GM19043 (cell line): ENCODE measurements at regions not wholly inside any gene's neighbourhood (a gene's known extent, or its start where the extent isn't known, plus 50 kb on each side); places are given as distances from the start of the nearest gene placed in this dataset.

Source experiments
- ATAC-seq: cut with Tn5 transposase; IDR thresholded peaks from one replicate; pipeline ENCODE4 v1.9.1; 2021; ENCODE audit warnings: low read depth; ENCODE audit not compliant: unreplicated experiment

DNA sequence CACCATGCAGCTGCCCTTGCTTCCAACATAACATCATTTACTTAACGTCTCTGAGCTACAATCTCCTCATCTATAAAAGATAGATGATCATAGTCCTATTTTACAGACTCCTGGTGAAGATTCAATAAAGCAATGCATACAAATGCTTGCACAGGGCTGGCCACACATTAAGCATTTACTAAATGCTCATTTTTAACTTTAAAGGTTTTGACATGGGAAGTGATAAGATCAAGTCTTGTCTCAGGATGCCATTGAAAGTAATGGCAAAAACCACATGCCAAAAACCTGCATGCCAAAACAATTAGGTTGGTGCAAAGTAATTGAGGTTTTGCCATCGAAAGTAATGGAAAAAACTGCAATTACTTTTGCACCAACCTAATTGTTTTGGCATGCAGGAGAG lies 181.2 kb upstream of the ADRA1B start:
- no peak for ATAC-seq

DNA sequence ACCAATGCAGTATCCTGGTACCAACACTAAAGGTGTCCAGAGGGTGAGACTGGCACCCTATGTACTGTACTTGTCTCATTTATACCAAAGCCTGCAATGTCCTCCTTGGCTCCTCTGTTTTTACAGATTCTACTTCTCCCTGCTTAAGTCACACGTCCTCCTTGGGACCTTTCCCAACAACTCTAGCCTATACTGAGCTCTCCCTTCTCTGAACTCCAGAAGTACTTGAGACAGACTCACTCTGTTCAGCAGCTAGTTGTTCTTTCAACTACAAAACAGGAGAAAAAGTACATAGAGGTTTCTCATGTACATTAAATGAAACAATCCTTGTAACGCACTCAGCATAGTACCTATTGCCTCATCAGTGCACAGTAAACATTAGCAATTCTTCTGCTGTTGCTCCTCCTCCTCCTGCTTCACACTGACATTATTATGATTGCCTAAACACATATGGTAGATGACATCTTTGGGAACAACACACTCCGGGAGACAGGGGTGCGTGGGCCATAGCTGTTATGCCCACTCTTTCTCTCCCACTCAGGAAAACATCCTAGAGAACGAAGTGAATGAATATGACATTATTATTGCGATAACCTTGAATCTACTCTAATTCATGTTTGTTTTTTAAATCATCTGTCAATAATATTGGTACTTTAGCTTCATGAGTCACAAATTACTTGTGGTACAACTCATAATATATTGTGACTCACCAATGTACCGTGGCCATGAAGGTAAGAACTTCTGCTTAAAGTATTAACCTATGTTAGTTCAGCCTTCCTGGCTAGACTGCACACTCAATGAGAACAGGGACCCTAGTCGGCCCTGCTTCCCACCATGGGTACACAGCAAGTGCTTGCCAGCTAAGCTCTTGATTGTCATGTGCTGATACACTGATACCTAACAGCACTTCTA lies 180.3 kb upstream of the ADRA1B start:
- no peak for ATAC-seq

DNA sequence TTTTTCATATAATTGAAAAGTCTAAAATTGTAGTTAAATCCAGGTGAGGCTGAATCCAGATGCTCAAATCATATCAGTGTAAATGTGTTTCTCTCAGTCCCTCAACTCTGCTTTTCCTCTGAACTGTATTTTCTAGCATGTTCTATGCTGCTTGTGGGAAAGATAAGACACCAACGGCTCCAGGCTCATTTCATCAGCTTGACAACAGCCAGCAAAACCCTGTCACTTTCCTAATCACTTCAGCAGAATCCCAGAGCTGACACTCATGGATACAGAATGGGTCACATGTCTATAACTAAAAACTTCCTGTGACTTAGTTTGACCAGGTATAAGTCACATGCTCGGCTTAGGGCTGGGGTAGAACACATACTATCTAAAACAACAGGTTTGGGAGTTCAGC lies 179.4 kb upstream of the ADRA1B start:
- no peak for ATAC-seq

DNA sequence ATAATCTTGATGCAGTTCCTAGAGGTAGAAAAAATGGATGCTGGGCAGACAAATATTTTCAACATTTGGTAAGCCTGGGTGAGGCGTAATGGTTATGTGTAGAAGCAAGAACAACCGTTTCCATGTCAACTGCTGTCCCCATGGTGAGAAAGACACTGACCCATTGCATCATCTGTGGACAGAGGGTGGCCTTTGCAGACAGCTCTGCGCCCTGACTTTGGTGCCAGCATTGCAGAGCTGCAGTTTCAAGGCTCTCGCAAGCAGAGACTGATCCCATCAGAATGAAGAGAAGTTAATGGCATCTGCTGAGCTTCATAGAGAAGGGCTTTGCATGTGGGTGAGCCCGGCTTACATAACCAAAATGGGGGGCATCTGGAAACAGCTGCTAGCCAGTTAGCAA lies 179.0 kb upstream of the ADRA1B start:
- no peak for ATAC-seq

DNA sequence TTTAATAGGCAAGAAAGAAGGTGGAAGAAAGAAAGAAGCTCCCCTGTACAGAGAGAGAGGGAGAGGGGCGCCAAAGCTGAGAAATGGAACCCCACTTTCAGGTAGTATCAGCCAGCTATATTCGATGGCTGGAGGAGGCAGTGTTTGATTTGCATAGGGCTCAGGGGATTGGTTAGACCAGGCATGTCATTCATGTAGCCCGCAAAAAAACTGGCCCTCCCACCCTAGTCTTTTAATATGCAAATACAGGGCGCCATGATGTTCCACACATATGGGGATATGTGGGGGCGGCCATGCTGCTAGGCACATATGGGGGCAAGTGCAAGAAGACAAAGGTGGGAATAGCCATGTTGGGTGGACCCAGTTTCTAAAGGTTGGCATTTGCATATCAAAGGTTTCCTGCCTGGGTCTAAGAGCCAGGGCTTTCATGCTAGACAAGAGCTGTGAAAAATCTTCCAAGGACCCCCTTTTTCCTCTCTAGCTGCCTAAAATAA lies 174.4 kb upstream of the ADRA1B start:
- ATAC-seq: no peak

DNA sequence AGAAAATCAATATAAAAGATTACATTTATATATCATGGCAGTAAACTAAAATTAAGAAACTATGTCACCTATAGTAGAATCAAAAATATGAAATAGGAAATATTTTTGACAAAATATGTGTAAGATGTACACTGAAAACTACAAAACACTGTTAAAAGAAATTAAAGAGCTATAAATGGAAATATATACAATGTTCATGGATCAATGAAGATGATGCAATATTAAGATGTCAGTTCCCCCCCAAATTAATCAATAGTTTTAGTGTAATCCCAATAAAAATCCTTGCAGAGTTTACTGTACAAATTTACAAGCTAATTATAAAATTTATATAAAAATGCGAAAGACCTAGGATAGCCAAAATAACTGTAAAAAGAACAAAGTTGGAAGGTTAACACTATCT lies 173.0 kb upstream of the ADRA1B start:
- ATAC-seq: no peak

DNA sequence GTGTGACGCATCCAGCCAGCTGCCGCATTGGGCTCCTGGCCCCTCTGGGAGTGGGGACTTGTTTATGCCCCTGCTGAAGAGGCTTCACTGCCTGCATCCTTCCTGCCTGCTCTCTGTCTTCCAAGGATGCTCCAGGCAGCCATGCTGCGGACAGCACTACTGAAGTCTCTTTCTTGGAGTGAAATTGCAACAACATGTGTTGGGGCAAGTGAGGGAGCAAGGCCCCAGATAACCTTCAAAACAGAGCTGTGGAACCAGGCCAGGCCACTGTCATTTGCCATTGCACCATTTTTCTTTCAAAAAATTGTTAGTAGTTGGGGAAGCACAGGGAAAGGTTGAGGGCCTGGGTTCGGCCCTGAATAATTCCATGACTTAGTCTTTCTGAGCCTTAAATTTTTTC lies 169.6 kb upstream of the ADRA1B start:
- no peak for ATAC-seq

DNA sequence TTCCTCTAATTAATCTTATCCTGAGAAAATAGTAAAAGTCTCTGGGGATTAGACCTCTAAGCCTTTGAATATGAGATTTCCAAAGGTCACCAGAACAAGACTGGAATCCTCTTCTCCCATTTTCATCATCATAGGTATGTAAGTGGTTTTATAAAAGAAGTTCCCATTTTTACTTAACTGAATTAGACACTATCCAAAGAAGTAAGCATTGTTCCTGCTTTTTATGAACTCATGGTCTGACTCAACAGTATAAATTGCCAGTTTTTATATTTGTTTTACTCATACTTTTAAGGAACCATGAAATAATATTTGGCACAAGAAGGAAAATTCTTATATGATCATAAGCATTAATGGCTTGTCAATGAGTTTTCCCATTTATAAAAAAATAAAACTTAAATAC lies 167.1 kb upstream of the ADRA1B start:
- ATAC-seq: no peak

DNA sequence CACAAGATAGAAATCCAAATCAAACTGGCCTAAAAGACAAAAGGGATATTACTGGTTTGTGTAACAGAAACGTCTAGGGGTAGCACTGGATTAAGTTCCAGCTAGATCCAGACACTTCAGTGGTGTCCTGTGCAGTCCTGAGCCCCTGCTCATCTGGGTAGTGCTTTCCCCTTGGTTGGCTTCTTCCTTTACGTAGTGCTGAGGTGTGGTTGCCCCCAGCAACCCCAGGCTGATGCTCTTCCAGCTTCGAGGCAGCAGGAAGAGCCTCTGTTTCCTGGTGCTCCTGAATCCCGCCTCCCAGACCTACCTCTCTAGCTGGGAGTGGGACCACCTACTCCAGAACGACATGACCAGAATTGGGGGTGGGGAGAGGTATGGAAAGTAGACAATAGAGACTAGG lies 166.1 kb upstream of the ADRA1B start:
- no peak for ATAC-seq

DNA sequence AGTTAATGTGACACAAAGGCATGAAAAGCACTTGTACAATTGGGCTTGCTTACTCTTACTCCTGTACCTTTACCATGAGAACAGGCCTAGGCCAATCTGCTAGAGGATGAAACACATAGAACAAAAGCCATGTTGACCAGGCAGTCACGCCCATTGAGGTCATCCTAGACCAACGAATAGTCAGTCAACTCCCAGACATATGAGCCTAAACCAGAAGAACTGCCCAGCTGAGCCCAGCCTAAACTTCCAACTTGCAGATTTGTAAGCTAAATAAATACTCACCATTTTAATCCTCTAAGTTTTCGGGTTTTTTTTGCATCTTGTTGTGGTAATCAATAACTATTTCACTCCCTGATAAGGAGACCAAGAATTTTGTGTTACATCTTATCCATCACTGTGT lies 164.8 kb upstream of the ADRA1B start:
- ATAC-seq: no peak

DNA sequence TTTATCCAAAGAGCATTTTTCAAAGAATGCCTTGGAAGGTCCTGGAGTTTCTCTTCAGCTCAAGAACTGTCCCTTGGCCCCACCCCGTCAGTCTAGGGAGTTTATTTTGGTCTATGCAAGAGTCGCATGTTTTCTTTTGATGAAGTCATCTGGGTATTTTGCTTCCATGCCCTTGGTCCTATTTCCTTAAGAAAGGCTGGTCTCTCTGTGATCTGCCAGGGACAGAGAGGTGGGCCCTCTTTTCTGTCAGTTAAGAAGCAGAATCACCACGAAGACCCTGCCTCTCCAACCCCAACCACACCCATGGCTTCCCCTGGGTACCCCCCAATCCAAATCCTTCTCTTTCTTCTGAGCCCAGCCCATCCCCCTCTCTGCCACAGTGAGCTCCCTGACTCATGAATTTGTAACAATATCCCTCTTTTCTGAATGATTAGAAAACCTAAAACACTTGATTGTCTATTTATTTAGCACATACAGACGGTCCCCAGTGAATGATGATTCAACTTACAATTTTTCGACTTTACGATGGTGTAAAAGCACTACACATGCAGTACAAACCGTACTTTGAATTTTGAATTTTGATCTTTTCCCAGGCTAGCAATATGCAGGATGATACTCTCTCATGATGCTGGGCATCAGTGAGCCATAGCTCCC lies 163.5 kb upstream of the ADRA1B start:
- no peak for ATAC-seq

DNA sequence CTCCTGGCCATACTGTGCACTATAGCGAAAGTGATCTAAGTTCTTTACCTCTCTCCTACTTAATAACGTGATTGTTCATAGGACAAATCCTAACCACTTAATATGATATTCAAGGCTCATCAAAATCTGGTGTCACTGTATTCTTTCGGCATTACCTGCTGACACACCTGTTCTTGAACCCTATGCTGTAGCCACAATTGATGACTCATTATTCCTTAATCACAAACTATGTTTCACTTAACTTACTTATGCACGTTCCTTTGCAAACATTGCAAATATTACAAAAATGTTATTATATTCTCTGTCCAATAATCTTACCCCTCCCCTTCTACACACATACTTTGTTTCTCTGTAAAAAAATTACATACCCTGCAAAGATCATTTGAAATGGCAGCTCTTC lies 158.1 kb upstream of the ADRA1B start:
- no peak for ATAC-seq

DNA sequence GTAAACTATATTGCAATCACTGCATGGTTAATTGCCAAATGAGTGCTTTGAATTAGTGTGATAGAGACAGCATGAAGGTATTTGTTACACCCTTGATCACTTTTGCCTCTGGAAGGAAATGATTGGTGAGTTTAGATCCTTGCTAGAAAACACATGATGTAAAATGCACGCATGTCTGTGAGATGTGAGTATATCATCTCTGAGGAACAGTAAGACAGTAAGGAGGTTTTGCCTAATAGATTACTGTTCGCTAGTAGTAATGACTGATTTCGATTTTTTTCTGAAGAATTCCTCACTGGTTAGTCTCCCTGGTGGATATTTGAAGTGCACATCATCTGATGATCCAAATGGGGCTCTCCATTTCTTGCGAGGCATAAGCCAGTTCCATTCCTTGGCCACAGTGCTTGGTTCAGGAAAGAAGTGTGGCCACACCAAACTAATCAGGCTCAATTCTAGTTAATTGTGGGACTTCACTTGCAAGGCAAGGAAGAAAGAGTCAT lies 156.4 kb upstream of the ADRA1B start:
- ATAC-seq: no peak

DNA sequence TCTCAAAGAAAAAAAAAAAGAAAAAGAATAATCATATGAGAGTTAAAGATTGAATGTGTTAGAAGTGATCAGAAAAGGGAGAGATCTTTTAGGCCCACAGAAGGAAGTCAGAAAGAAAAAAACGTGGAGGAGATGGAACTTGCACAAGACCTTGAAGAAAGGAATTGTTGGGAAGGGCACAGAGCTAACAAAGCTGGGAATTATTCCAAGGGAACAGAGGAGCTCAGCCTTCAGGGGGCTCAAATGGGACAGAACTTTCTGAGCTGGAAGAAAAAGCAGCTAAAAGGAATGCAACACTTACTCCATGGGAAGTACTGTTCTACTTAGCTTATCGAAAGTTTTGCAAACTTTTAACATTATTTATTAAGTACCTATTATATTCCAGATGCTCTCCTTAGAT lies 153.4 kb upstream of the ADRA1B start:
- no peak for ATAC-seq

DNA sequence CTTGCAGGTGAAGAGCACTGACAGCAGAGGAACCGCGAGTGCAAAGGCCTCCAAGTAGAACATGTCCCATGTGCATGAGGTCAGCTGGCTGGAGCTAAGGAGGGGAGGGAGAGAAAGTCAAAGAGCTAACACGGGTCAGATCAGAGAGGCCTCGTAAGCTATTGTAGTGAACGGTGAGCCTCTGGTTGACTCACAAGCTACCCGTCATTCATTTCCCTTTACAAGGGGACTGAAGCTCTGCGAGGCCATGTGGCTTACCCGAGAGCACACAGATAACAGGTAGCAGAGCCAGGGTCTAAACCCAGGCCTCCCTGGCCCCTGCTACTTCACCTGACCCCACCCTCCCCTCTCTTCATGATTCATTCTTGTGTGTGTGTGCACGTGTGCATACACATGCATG lies 152.7 kb upstream of the ADRA1B start:
- ATAC-seq: no peak

DNA sequence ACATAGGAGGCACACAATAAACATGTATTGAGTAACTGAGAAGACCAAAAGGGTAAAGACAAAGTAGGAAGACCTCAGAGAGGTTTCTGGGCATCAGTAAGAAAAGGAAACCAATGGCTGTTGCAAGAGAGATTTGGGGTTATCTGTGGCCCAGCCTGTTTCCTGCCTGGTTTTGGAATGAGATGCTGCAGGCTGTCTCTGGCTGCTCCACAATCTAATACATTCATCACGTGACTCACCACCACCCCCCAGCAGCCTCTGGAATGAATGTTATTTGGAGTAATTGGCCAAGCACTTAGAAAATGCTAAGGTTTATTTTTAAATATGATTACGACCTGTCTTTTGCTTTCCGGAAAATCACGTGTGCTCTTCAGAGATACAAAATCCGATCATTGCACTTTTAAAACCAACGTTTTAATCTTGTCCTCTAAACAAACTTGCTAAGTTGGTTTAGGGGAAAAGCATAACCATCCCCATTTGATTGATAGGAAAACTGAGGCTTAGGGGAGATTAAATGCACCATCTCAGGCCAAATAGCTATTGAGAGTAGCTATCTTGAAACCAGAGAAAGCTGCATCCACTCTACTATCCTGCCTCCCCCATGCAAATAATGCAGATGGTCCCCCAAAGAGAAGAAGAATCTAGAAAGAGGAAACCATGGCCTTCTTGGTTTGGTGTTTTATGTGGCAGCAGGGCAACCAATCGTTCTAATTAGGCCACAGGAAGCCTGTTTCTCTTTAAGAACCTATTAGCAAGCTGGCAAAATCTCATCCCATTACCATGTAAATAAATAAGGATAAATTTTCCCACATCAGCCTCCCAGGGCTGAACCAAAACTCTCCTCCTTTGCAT lies 151.8 kb upstream of the ADRA1B start:
- no peak for ATAC-seq

DNA sequence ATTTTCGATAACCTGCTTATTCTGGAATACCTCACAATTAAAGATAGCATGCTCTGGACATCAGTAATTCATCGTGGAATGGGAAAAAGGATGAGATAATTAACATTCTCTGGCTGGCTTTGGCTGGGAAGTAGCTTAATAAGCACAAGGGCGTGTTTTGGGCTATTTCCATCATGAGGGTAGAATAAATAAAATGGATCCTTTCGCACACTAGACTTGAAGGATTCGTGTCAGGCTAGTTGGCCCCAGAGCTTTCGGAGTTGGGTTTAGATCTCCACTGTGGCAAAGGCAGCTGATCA lies 151.2 kb upstream of the ADRA1B start:
- ATAC-seq: no peak

DNA sequence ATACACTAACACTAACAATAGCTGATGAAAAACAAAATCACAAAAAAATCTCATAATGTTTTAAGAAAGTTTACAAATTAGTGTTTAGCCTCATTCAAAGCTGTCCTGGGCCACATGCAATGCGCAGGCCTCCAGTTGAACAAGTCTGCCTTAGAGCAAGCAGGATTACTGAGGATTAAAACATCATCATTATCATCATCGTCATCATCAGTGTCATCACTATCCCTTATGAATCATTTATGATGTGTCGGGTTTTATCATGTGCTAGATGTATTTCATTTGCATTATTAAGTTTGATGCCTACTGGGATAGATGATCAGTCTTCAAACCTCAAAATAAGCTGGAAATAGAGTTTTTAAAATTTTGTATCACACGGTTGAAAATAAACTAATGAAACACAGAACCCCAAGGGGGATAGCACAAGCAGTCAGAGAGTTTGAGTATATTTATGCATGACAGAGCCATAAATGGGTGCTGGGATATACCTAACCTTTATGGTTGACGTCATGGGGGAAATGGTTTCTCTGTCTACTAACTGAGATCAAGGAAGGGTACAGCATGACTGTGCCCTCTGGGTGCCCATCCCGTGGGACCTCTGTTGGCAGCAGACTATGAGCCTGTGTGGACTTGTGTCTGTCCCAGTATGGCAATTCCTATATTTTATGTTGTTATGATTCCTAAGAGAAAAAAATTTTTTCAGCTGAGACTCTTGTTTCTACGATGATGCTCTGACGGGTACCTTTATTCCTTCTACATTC lies 150.3 kb upstream of the ADRA1B start:
- ATAC-seq: no peak

DNA sequence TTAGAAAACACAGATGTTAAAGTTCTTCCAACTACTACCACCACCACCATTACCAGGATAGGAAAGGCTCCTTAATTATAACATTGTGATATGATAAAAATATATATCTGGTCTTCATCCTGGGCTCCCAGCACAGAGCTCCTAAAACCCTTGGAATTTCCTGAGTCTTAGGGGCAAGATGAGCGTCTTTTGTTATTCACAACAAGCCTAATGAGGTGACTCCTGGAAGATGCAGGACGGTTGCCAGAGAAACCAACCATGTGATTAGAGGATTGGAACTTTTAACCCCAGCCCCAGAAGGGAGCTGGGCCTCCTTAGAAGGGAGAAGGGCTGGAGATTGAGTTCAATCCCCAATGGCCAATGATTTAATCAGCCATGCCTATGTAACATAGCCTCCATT lies 148.0 kb upstream of the ADRA1B start:
- ATAC-seq: no peak

DNA sequence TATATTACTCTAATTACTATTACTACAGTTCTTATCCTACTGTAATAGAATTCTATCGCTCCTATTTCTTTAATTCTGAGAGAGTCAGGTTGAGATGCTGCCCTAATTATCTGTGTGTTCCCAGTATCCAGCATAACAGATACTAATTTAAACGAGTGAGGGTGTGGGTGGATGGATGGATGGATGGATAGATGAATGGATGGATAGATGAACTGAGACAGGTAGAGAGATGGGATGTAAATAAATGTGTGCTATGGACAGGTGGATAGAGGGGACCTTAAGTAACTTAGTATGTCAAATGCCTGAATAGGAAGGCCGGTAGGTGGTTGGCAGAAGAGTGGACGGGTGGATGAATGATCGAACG lies 143.6 kb upstream of the ADRA1B start:
- ATAC-seq: no peak
